HG02852 (cell line): ENCODE measurements at regions not wholly inside any gene's neighbourhood (a gene's known extent, or its start where the extent isn't known, plus 50 kb on each side); places are given as distances from the start of the nearest gene placed in this dataset.

Experiments used
- ATAC-seq: cut with Tn5 transposase; IDR thresholded peaks from one replicate; pipeline ENCODE4 v1.9.1; 2021; ENCODE audit warnings: mild to moderate bottlenecking, moderate library complexity; ENCODE audit not compliant: unreplicated experiment

GRCh38 chr15:92565351-92566125, 90.0 kb downstream of the FAM174B start:
- ATAC-seq, result no peak

- ATAC-seq, result no peak
Measured at GRCh38 chr15:92561754-92562153, 93.8 kb downstream of the FAM174B start.

GRCh38 chr15:92553317-92553716, 102.3 kb downstream of the FAM174B start:
- no peak for ATAC-seq

- ATAC-seq, result no peak
Measured at GRCh38 chr15:92545996-92546395, 109.6 kb downstream of the FAM174B start.

GRCh38 chr15:92541291-92542200, 114.0 kb downstream of the FAM174B start:
- ATAC-seq, result no peak

- no peak for ATAC-seq
Measured at GRCh38 chr15:92538115-92538514, 117.5 kb downstream of the FAM174B start.

GRCh38 chr15:92533298-92533697, 122.3 kb downstream of the FAM174B start:
- ATAC-seq, result no peak

- ATAC-seq, result no peak
Measured at GRCh38 chr15:92531406-92531805, 124.2 kb downstream of the FAM174B start.

GRCh38 chr15:92528736-92529135, 126.8 kb downstream of the FAM174B start:
- no peak for ATAC-seq

GRCh38 chr15:92527197-92527596, 128.4 kb downstream of the FAM174B start:
- no peak for ATAC-seq

GRCh38 chr15:92525758-92526245, 129.8 kb downstream of the FAM174B start:
- ATAC-seq, result no peak

- ATAC-seq, result no peak
Measured at GRCh38 chr15:92524874-92525565, 130.6 kb downstream of the FAM174B start.

- no peak for ATAC-seq
Measured at GRCh38 chr15:92524161-92524560, 130.5 kb downstream of the ST8SIA2 start.

- ATAC-seq, result no peak
Measured at GRCh38 chr15:92523176-92523575, 129.5 kb downstream of the ST8SIA2 start.

GRCh38 chr15:92521624-92522008, 127.9 kb downstream of the ST8SIA2 start:
- peak; percentile 85 for ATAC-seq

GRCh38 chr15:92520914-92521623, 127.4 kb downstream of the ST8SIA2 start:
- ATAC-seq, result no peak

GRCh38 chr15:92519709-92520108, 126.0 kb downstream of the ST8SIA2 start:
- ATAC-seq, result no peak
